Vagina (tissue), 2 donors: ENCODE measurements at regions not wholly inside any gene's neighbourhood (a gene's known extent, or its start where the extent isn't known, plus 50 kb on each side); places are given as distances from the start of the nearest gene placed in this dataset.

Experiments used
- DNase-seq, 2 donors: peaks; one replicate each; pipeline ENCODE4 v3.0.0-alpha.2; 2017; ENCODE audit errors: extremely low spot score in 2 of 2
- H3K27ac ChIP-seq: fragments of 200-600 bp; sonication (generic); one replicate; pipeline ENCODE4 v1.5.1; 2019
- H3K27me3 ChIP-seq: fragments of 200-600 bp; sonication (generic); one replicate; pipeline ENCODE4 v1.5.1; 2019
- H3K36me3 ChIP-seq, 2 donors: fragments of 200-600 bp; sonication (generic); one replicate each; pipeline ENCODE4 v1.5.1; 2017 to 2019
- H3K4me1 ChIP-seq: fragments of 200-600 bp; sonication (generic); one replicate; pipeline ENCODE4 v1.5.1; 2019
- H3K4me3 ChIP-seq, 2 donors: fragments of 200-600 bp; sonication (generic); 1 replicate in 1 of 2; 2 replicates in 1 of 2; pipeline ENCODE4 v1.5.1; 2016 to 2019
- H3K9me3 ChIP-seq: fragments of 200-600 bp; sonication (generic); one replicate; pipeline ENCODE4 v1.5.1; 2019
- POLR2A ChIP-seq, 2 donors: fragments of 450-650 bp; IDR thresholded peaks; one replicate each; pipeline ENCODE4 v1.6.1; 2017; ENCODE audit warnings: antibody characterized with exemption in 2 of 2, mild to moderate bottlenecking in 2 of 2, moderate library complexity in 2 of 2
- POLR2AphosphoS5 ChIP-seq, 2 donors: sonication (generic); formaldehyde crosslinking; IDR thresholded peaks; one replicate each; pipeline ENCODE4 v1.9.0; 2017; ENCODE audit warnings: antibody characterized with exemption in 2 of 2, mild to moderate bottlenecking in 2 of 2, low read depth in 1 of 2; ENCODE audit not compliant: insufficient read depth in 1 of 2
- intact Hi-C: fragments of 100-400 bp; cut with DNase I; formaldehyde crosslinking; loops from one replicate; pipeline ENCODE4 v1.15.1; 2023
- TF ChIP-seq, protein P1 (sequence below), 3 experiments: fragments of 450-650 bp in 2 of 3; fragments of 200-600 bp in 1 of 3; sonication (generic) in 1 of 3; IDR thresholded peaks; one replicate each; pipeline ENCODE4 v1.5.1; 2017 to 2019; ENCODE audit warnings: antibody characterized with exemption in 3 of 3, mild to moderate bottlenecking in 2 of 3, moderate library complexity in 2 of 3

DNA sequence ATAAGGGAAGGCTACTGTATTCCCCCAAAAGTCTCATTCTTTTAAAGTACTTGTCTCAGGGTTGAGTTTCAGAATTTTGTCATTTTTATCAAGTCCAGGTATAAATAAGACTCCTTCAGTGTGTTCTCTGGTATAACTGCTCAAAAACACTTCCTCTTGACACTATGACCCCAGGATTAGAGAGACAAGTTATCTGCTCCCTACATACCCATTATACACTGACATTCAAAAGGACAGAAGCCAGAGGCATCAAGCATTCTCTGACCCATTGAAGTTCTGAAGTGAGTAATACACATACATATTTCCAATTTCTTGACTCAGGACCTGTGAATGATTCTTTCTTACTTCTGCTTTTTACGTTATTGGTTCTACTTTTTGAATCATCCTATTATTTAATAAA, 447.8 kb upstream of the CNTN5 start:
- Histone ChIP-seq H3K4me1 (no peaks in the 10 kb centered on the region), H3K27me3 (no peaks in the 10 kb centered on the region), H3K9me3 (no peaks in the 10 kb centered on the region), H3K4me3 (no peak overlapping the region), H3K27ac (no peak overlapping the region), H3K36me3 (no peaks in the 10 kb centered on the region)
- no peak for TF ChIP-seq POLR2AphosphoS5 (IDR thresholded peaks at IDR 0.05; ENCODE audit: insufficient read depth in 1 of 2, low read depth in 1 of 2)
- TF ChIP-seq, protein P1, sequence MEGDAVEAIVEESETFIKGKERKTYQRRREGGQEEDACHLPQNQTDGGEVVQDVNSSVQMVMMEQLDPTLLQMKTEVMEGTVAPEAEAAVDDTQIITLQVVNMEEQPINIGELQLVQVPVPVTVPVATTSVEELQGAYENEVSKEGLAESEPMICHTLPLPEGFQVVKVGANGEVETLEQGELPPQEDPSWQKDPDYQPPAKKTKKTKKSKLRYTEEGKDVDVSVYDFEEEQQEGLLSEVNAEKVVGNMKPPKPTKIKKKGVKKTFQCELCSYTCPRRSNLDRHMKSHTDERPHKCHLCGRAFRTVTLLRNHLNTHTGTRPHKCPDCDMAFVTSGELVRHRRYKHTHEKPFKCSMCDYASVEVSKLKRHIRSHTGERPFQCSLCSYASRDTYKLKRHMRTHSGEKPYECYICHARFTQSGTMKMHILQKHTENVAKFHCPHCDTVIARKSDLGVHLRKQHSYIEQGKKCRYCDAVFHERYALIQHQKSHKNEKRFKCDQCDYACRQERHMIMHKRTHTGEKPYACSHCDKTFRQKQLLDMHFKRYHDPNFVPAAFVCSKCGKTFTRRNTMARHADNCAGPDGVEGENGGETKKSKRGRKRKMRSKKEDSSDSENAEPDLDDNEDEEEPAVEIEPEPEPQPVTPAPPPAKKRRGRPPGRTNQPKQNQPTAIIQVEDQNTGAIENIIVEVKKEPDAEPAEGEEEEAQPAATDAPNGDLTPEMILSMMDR (IDR thresholded peaks at IDR 0.05): no peak
- TF ChIP-seq POLR2A (IDR thresholded peaks at IDR 0.05): no peak
- DNase-seq: no peak
- intact Hi-C loops: no loop called here

DNA sequence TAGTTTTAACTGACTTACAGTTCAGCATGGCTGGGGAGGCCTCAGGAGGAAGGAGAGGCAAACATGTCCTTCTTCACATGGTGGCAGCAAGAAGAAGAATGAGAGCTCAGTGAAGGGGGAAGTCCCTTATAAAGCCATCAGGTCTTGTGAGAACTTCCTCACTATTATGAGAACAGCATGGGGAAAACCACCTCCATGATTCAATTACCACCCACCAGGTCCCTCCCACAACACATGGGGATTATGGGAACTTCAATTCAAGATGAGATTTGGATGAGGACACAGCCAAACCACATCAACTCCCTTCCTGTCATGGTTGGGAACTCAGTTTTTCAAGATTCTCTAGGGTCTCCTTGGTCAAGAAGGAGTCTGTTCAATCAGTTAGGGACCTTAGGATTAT, 432.9 kb upstream of the CNTN5 start:
- no peak for DNase-seq
- Histone ChIP-seq H3K27me3 (no peaks in the 10 kb centered on the region), H3K36me3 (no peaks in the 10 kb centered on the region), H3K9me3 (no peaks in the 10 kb centered on the region), H3K27ac (no peak overlapping the region), H3K4me1 (no peaks in the 10 kb centered on the region), H3K4me3 (no peak overlapping the region)
- intact Hi-C loops: no loop called here
- no peak for TF ChIP-seq POLR2AphosphoS5 (IDR thresholded peaks at IDR 0.05; ENCODE audit: insufficient read depth in 1 of 2, low read depth in 1 of 2)
- TF ChIP-seq, protein P1 (IDR thresholded peaks at IDR 0.05): no peak
- no peak for TF ChIP-seq POLR2A (IDR thresholded peaks at IDR 0.05)

DNA sequence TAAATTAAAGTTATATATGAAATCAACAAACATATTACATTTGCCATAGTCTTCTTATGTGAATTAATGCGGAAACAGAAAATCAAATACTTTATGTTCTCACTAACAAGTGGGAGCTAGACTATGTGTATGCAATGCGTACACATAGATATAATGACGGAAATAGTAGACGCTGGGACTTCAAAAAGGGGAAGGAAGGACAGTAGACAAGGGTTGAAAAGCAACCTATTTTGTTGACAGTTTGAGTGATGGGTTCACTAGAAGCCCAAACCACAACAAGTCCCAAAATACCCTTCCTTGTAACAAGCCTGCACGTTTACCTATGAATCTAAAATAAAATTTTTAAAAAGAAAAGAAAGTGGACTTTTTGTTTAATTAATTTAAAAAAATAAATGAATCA, 430.8 kb upstream of the CNTN5 start:
- intact Hi-C loops: no loop called here

DNA sequence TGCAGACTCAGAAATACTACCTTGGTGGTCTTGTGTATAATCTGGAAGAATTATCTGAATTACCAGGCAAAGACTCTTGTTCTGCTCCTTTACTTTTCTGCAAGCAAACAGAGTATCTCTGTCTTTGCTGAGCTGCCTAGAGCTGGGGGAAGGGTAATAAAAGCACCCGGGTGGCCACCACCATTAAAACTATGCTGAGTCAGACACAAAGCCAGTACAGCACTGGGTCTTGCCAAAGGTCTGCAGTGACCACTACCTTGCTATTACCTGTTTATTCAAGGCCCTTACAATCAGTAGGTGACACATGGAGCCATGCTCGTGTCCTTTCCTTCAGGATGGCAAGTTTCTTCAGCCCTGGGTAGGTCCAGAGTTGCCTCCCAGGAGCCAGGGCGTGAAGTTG, 420.6 kb upstream of the CNTN5 start:
- intact Hi-C loops: no loop called here
- no peak for DNase-seq

More for the DNA sequence above, 430.8 kb upstream of the CNTN5 start:
- TF ChIP-seq POLR2A (IDR thresholded peaks at IDR 0.05) (no peak), POLR2AphosphoS5 (IDR thresholded peaks at IDR 0.05; ENCODE audit: insufficient read depth in 1 of 2, low read depth in 1 of 2) (no peak)
- TF ChIP-seq, protein P1 (IDR thresholded peaks at IDR 0.05): no peak
- no peak for DNase-seq
- Histone ChIP-seq H3K36me3 (no peaks in the 10 kb centered on the region), H3K27ac (no peak overlapping the region), H3K27me3 (no peaks in the 10 kb centered on the region), H3K4me1 (no peaks in the 10 kb centered on the region), H3K4me3 (no peak overlapping the region), H3K9me3 (no peaks in the 10 kb centered on the region)

More for the DNA sequence above, 420.6 kb upstream of the CNTN5 start:
- Histone ChIP-seq H3K9me3 (no peaks in the 10 kb centered on the region), H3K27ac (no peak overlapping the region), H3K4me3 (no peak overlapping the region), H3K4me1 (no peaks in the 10 kb centered on the region), H3K36me3 (no peaks in the 10 kb centered on the region), H3K27me3 (no peaks in the 10 kb centered on the region)
- no peak for TF ChIP-seq POLR2A (IDR thresholded peaks at IDR 0.05)
- TF ChIP-seq, protein P1 (IDR thresholded peaks at IDR 0.05): no peak
- no peak for TF ChIP-seq POLR2AphosphoS5 (IDR thresholded peaks at IDR 0.05; ENCODE audit: insufficient read depth in 1 of 2, low read depth in 1 of 2)
